OCI-LY7 (cell line): ENCODE measurements at regions not wholly inside any gene's neighbourhood (a gene's known extent, or its start where the extent isn't known, plus 50 kb on each side); places are given as distances from the start of the nearest gene placed in this dataset.

Experiments used
- EZH2phosphoT487 ChIP-seq: fragments of 200-600 bp; sonication (generic); IDR thresholded peaks from 2 replicates; pipeline ENCODE4 v1.6.1; 2018; ENCODE audit warnings: low read depth, borderline replicate concordance, mild to moderate bottlenecking, mixed run types, antibody characterized with exemption, low read length, moderate library complexity, mixed read lengths
- TF ChIP-seq, protein P1 (sequence below): fragments of 200-600 bp; sonication (generic); conservative IDR thresholded peaks from 2 replicates; pipeline ENCODE4 v1.5.1; 2014; ENCODE audit warnings: mild to moderate bottlenecking, antibody characterized with exemption, low read length, moderate library complexity, mixed read lengths

DNA sequence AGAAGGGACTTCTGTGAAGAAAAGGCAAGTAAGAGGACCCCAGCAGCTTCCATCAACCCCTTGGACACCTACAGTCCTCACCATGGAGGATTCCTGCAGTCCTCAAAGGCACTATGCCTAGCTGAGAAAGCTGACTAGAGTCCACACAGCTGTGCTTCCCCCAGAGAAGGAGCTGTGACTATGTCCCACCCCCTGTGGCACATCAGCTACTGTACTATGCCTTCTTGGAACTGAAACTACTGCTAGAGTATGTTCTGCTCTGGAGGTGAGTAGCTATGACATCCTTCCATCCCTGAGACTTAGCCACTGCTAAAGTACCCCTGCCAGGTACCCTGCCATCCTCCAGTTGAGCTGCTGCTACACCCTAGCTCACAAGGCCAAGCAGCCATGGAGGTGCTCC lies 690.2 kb upstream of the CHAC2 start:
- TF ChIP-seq, protein P1, sequence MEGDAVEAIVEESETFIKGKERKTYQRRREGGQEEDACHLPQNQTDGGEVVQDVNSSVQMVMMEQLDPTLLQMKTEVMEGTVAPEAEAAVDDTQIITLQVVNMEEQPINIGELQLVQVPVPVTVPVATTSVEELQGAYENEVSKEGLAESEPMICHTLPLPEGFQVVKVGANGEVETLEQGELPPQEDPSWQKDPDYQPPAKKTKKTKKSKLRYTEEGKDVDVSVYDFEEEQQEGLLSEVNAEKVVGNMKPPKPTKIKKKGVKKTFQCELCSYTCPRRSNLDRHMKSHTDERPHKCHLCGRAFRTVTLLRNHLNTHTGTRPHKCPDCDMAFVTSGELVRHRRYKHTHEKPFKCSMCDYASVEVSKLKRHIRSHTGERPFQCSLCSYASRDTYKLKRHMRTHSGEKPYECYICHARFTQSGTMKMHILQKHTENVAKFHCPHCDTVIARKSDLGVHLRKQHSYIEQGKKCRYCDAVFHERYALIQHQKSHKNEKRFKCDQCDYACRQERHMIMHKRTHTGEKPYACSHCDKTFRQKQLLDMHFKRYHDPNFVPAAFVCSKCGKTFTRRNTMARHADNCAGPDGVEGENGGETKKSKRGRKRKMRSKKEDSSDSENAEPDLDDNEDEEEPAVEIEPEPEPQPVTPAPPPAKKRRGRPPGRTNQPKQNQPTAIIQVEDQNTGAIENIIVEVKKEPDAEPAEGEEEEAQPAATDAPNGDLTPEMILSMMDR = no peak
- no peak for TF ChIP-seq EZH2phosphoT487
